HepG2 (cell line): ENCODE measurements at regions not wholly inside any gene's neighbourhood (a gene's known extent, or its start where the extent isn't known, plus 50 kb on each side); places are given as distances from the start of the nearest gene placed in this dataset.

Experiments
- ATAC-seq: fragments of 200-7000 bp; cut with Tn5 transposase; 3 replicates; pipeline ENCODE4 v1.9.1; 2020; ENCODE audit warnings: mild to moderate bottlenecking, moderate library complexity
- BruUV-seq: library from RNA; stranded (reverse); fragments of 400-500 nt; replicated peaks from 2 replicates; lab custom pipeline; 2021; lab: Mats Ljungman, UMichigan
- CTCF ChIA-PET: fragments of 300-600 bp; formaldehyde crosslinking; extraction: SDS; loops from one replicate; lab custom pipeline; 2021; ENCODE audit warnings: low total read pairs, inconsistent platforms, low intra/inter-chr PET ratio; lab: Yijun Ruan, JAX
- POLR2A ChIA-PET: fragments of 350-600 bp; sonication (Branson Sonifier 250); formaldehyde crosslinking; loops from one replicate; lab custom pipeline; 2020; ENCODE audit warnings: antibody characterized with exemption, inconsistent platforms; lab: Yijun Ruan, JAX
- DNase-seq: peaks from one replicate; pipeline ENCODE4 v3.0.0-alpha.2; 2015; ENCODE audit warnings: low spot score
- FAIRE-seq: peaks from 3 replicates; lab custom pipeline; 2011; peaks lifted over from hg19 to GRCh38; lab: Jason Lieb, UNC
- H2AFZ ChIP-seq: one replicate; pipeline ENCODE4 v1.6.1; 2011; ENCODE audit warnings: low read length, inconsistent platforms
- H3K27ac ChIP-seq: fragments of 300-600 bp; 3 replicates; pipeline ENCODE4 v1.8.0; 2011; ENCODE audit warnings: mixed run types, mild to moderate bottlenecking, mixed read lengths, low read length, inconsistent platforms; ENCODE audit not compliant: insufficient read depth; ENCODE audit errors: extremely low read length
- H3K27me3 ChIP-seq, 2 experiments: fragments of 200-600 bp in 1 of 2; 2 replicates in 1 of 2; 3 replicates in 1 of 2; pipeline versions ENCODE4 v1.6.0 to v1.8.0; 2011; ENCODE audit warnings: low read length in 2 of 2, mild to moderate bottlenecking in 2 of 2, moderate library complexity in 2 of 2, inconsistent platforms in 1 of 2; ENCODE audit not compliant: insufficient read depth in 2 of 2, control insufficient read depth in 1 of 2
- H3K36me3 ChIP-seq, 2 experiments: fragments of 200-600 bp in 1 of 2; replicated peaks in 1 of 2; 2 replicates in 1 of 2; 3 replicates in 1 of 2; pipeline versions ENCODE4 v1.5.1 to v1.8.0; 2011; ENCODE audit warnings: low read length in 2 of 2, inconsistent platforms in 1 of 2; ENCODE audit not compliant: insufficient read depth in 2 of 2, control insufficient read depth in 1 of 2
- H3K4me1 ChIP-seq: 2 replicates; pipeline ENCODE4 v1.5.1; 2012; ENCODE audit warnings: low read length, inconsistent platforms; ENCODE audit not compliant: insufficient read depth
- H3K4me2 ChIP-seq: 2 replicates; pipeline ENCODE4 v1.6.0; 2011; ENCODE audit warnings: low read depth, low read length, inconsistent platforms
- H3K4me3 ChIP-seq, 3 experiments: fragments of 200-600 bp in 1 of 3; sonication (generic), shearing (Covaris generic) in 1 of 3; replicated peaks in 1 of 3; 2 replicates each; pipeline ENCODE4 v1.5.1; 2011 to 2016; ENCODE audit warnings: low read length in 3 of 3, inconsistent platforms in 2 of 3, low read depth in 2 of 3, mild to moderate bottlenecking in 2 of 3, control low read depth in 1 of 3, mixed read lengths in 1 of 3; ENCODE audit not compliant: insufficient read depth in 1 of 3
- H3K79me2 ChIP-seq: one replicate; pipeline ENCODE4 v1.6.1; 2011; ENCODE audit warnings: low read length, inconsistent platforms; ENCODE audit not compliant: insufficient read depth
- H3K9ac ChIP-seq: 2 replicates; pipeline ENCODE4 v1.6.0; 2011; ENCODE audit warnings: mild to moderate bottlenecking, low read depth, low read length, inconsistent platforms; ENCODE audit not compliant: insufficient read depth
- H3K9me3 ChIP-seq: 2 replicates; pipeline ENCODE4 v1.5.1; 2012; ENCODE audit warnings: mild to moderate bottlenecking, low read length
- H4K20me1 ChIP-seq: 2 replicates; pipeline ENCODE4 v1.6.0; 2011; ENCODE audit warnings: inconsistent platforms, mild to moderate bottlenecking, low read length, moderate library complexity; ENCODE audit not compliant: insufficient read depth
- ARID2 ChIP-seq: sonication (generic); formaldehyde crosslinking; IDR thresholded peaks from 2 replicates; pipeline ENCODE4 v1.8.1; 2022; ENCODE audit warnings: mild to moderate bottlenecking, missing genetic modification reagents, borderline replicate concordance
- HIVEP1 ChIP-seq: sonication (generic); formaldehyde crosslinking; IDR thresholded peaks from 2 replicates; pipeline ENCODE4 v1.4.0; 2020; ENCODE audit warnings: mild to moderate bottlenecking, missing genetic modification reagents
- IKZF1 ChIP-seq: fragments of 450-650 bp; IDR thresholded peaks from 2 replicates; pipeline ENCODE4 v1.7.1; 2016
- SMAD9 ChIP-seq: sonication (generic); formaldehyde crosslinking; IDR thresholded peaks from 2 replicates; pipeline ENCODE4 v1.5.1; 2020; ENCODE audit warnings: mild to moderate bottlenecking, missing genetic modification reagents
- ZNF121 ChIP-seq: sonication (generic); formaldehyde crosslinking; IDR thresholded peaks from 2 replicates; pipeline ENCODE4 v1.5.0; 2020; ENCODE audit warnings: mild to moderate bottlenecking, missing genetic modification reagents
- ZNF75D ChIP-seq: sonication (generic); formaldehyde crosslinking; IDR thresholded peaks from 2 replicates; pipeline ENCODE4 v1.8.1; 2023; ENCODE audit warnings: missing genetic modification reagents, mild to moderate bottlenecking, borderline replicate concordance
- WGBS: methylation state at CpG from one replicate; pipeline ENCODE4 v1.1.6; 2017; ENCODE audit warnings: low lambda C conversion rate; 5-methylcytosine and 5-hydroxymethylcytosine counted together
- in situ Hi-C: cut with HindIII; loops from 2 replicates; pipeline ENCODE4 v1.10.0; 2017; ENCODE audit warnings: low pct_unique_long_range_greater_than_20kb; ENCODE audit not compliant: extremely low pct_ligation_motif_present
- intact Hi-C: fragments of 100-400 bp; cut with micrococcal nuclease; formaldehyde crosslinking; loops from one replicate; pipeline ENCODE4 v1.10.0; 2022; ENCODE audit not compliant: unreplicated experiment
- TF ChIP-seq, protein P1 (sequence below): sonication (generic); formaldehyde crosslinking; IDR thresholded peaks from 2 replicates; pipeline ENCODE4 v1.8.0; 2022; ENCODE audit warnings: missing genetic modification reagents, mild to moderate bottlenecking, moderate library complexity, borderline replicate concordance
- TF ChIP-seq, protein P2 (sequence below): sonication (generic); formaldehyde crosslinking; IDR thresholded peaks from 2 replicates; pipeline ENCODE4 v1.5.0; 2020; ENCODE audit warnings: mild to moderate bottlenecking, missing genetic modification reagents, moderate library complexity

DNA sequence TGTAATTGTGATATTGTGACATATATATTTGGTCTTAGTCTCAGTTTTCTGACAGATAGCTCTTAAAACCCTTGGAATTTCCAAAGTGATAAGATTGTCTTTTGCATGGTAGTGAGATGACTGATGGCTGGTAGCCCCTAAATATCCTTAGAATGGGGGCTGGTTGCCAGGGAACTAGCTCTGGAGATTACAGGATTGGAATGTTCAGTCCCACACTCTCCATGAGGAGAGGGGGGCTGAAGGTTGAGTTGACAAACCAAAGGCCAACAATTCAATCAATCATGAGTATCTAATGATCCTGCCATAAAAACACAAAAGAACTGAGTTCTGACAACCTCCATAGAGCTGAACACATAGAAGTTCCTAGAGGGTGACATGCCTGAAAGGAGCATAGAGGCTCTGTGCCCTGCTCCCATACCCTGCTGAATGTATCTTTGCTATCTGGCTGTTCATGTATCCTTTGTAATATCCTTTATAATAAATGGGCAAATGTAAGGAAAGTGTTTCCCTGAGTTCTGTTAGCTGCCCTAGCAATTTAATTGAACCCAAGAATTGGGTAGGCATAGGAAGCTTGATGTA is 1680.3 kb upstream of the PIK3C3 start:
- TF ChIP-seq, protein P1, sequence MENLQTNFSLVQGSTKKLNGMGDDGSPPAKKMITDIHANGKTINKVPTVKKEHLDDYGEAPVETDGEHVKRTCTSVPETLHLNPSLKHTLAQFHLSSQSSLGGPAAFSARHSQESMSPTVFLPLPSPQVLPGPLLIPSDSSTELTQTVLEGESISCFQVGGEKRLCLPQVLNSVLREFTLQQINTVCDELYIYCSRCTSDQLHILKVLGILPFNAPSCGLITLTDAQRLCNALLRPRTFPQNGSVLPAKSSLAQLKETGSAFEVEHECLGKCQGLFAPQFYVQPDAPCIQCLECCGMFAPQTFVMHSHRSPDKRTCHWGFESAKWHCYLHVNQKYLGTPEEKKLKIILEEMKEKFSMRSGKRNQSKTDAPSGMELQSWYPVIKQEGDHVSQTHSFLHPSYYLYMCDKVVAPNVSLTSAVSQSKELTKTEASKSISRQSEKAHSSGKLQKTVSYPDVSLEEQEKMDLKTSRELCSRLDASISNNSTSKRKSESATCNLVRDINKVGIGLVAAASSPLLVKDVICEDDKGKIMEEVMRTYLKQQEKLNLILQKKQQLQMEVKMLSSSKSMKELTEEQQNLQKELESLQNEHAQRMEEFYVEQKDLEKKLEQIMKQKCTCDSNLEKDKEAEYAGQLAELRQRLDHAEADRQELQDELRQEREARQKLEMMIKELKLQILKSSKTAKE (CRISPR knock-in tag): no peak
- H3K27ac ChIP-seq: no peak overlapping the region
- intact Hi-C loops: no loop called here
- POLR2A ChIA-PET: no interaction called here
- no peaks in the 10 kb centered on the region for H3K27me3 ChIP-seq
- no peak overlapping the region for H2AFZ ChIP-seq
- CTCF ChIA-PET: no interaction called here
- no TSS peak for BruUV-seq
- ATAC-seq (no peak), DNase-seq (no peak), FAIRE-seq (no peak)
- H3K79me2 ChIP-seq: no peaks in the 10 kb centered on the region
- no peaks in the 10 kb centered on the region for H3K9me3 ChIP-seq
- H4K20me1 ChIP-seq: no peaks in the 10 kb centered on the region
- H3K9ac ChIP-seq: no peak overlapping the region
- H3K4me1 ChIP-seq: no peaks in the 10 kb centered on the region
- no peak overlapping the region for H3K4me3 ChIP-seq
- H3K4me2 ChIP-seq: no peak overlapping the region
- in situ Hi-C loops: no loop called here
- no peaks in the 10 kb centered on the region for H3K36me3 ChIP-seq

DNA sequence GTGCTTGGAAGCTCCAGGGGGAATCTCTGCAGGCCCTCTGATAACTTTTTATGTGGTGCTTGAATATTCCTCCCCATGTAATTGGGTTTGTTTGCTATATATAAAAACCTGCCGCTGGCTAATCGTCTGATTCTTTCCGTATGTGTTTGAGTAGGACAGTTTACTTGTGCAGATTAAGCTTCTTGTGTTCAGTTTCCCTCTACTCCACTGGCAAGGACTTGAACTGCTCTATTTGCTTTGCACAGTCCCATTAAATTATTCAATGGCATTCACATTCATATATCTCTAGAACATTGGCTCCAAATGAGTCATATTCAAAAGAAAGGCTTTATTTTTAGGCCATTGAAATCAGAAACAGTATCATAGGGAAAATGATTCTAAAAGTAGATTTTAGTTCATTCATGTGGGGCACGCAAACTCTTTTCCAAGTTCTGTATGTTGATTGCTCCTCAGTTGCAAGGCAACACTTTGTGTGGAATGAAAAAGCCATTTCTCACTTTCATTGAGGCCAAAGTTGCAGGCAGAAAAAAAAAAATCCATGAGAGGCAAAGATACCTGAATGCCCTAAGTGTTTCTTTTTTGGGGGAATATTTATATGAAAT is 1682.3 kb upstream of the PIK3C3 start:
- Histone ChIP-seq H3K4me2 (no peak overlapping the region), H3K27me3 (no peaks in the 10 kb centered on the region), H2AFZ (no peak overlapping the region), H3K9me3 (no peaks in the 10 kb centered on the region), H3K4me1 (no peaks in the 10 kb centered on the region), H3K79me2 (no peaks in the 10 kb centered on the region), H3K4me3 (no peak overlapping the region), H4K20me1 (no peaks in the 10 kb centered on the region), H3K9ac (no peak overlapping the region), H3K36me3 (no peaks in the 10 kb centered on the region), H3K27ac (no peak overlapping the region)
- DNase-seq (no peak), ATAC-seq (no peak), FAIRE-seq (no peak)
- no TSS peak for BruUV-seq
- 10% methylated on average over 4 of the region's 4 CpGs for WGBS
- TF ChIP-seq SMAD9 (CRISPR knock-in tag): no peak
- TF ChIP-seq ARID2 (CRISPR knock-in tag): no peak
- TF ChIP-seq IKZF1: no peak
- no peak for TF ChIP-seq ZNF75D (CRISPR knock-in tag)
- no peak for TF ChIP-seq HIVEP1 (CRISPR knock-in tag)
- TF ChIP-seq, protein P2, sequence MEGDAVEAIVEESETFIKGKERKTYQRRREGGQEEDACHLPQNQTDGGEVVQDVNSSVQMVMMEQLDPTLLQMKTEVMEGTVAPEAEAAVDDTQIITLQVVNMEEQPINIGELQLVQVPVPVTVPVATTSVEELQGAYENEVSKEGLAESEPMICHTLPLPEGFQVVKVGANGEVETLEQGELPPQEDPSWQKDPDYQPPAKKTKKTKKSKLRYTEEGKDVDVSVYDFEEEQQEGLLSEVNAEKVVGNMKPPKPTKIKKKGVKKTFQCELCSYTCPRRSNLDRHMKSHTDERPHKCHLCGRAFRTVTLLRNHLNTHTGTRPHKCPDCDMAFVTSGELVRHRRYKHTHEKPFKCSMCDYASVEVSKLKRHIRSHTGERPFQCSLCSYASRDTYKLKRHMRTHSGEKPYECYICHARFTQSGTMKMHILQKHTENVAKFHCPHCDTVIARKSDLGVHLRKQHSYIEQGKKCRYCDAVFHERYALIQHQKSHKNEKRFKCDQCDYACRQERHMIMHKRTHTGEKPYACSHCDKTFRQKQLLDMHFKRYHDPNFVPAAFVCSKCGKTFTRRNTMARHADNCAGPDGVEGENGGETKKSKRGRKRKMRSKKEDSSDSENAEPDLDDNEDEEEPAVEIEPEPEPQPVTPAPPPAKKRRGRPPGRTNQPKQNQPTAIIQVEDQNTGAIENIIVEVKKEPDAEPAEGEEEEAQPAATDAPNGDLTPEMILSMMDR (CRISPR knock-in tag): no peak
- TF ChIP-seq ZNF121 (CRISPR knock-in tag): no peak
- CTCF ChIA-PET: no interaction called here
- in situ Hi-C loops: no loop called here
- intact Hi-C loops: no loop called here
- POLR2A ChIA-PET: no interaction called here
